Small intestine (tissue), 7 donors: ENCODE measurements at regions not wholly inside any gene's neighbourhood (a gene's known extent, or its start where the extent isn't known, plus 50 kb on each side); places are given as distances from the start of the nearest gene placed in this dataset.

Experiments
- DNase-seq, 2 donors: peaks; one replicate each; pipeline versions ENCODE4 v3.0.0 to v3.0.0-alpha.2; 2013
- FAIRE-seq: peaks from 2 replicates; lab custom pipeline; 2012; peaks lifted over from hg19 to GRCh38; lab: Jason Lieb, UNC
- H3K27ac ChIP-seq, 3 donors: one replicate each; pipeline ENCODE4 v1.5.1; 2013; ENCODE audit warnings: low read length in 2 of 3, mild to moderate bottlenecking in 2 of 3, control low read depth in 1 of 3, inconsistent platforms in 1 of 3, low read depth in 1 of 3, moderate library complexity in 1 of 3
- H3K27me3 ChIP-seq, 3 donors: one replicate each; pipeline ENCODE4 v1.6.1; 2013; ENCODE audit warnings: low read length in 3 of 3, inconsistent platforms in 1 of 3; ENCODE audit not compliant: control insufficient read depth in 3 of 3, insufficient read depth in 3 of 3
- H3K36me3 ChIP-seq, 3 donors: one replicate each; pipeline ENCODE4 v1.6.1; 2013; ENCODE audit warnings: low read length in 3 of 3, inconsistent platforms in 1 of 3, low read depth in 1 of 3, mild to moderate bottlenecking in 1 of 3, moderate library complexity in 1 of 3; ENCODE audit not compliant: control insufficient read depth in 3 of 3, insufficient read depth in 2 of 3
- H3K4me1 ChIP-seq, 3 donors: one replicate each; pipeline ENCODE4 v1.6.1; 2013; ENCODE audit warnings: low read length in 2 of 3, inconsistent platforms in 1 of 3, low read depth in 1 of 3, mild to moderate bottlenecking in 1 of 3, moderate library complexity in 1 of 3; ENCODE audit not compliant: control insufficient read depth in 3 of 3, insufficient read depth in 2 of 3
- H3K4me3 ChIP-seq, 3 donors: one replicate each; pipeline ENCODE4 v1.5.1; 2013; ENCODE audit warnings: low read length in 3 of 3, control low read depth in 1 of 3, inconsistent platforms in 1 of 3, low read depth in 1 of 3, mild to moderate bottlenecking in 1 of 3, moderate library complexity in 1 of 3
- H3K9me3 ChIP-seq, 2 donors: one replicate each; pipeline ENCODE4 v1.6.1; 2013; ENCODE audit warnings: low read depth in 1 of 2, low read length in 1 of 2; ENCODE audit not compliant: control insufficient read depth in 2 of 2, insufficient read depth in 1 of 2
- WGBS, 3 donors: extraction: QIAGEN DNeasy Blood & Tissue Kit; methylation state at CpG; one replicate each; pipeline ENCODE4 v1.1.7; 2013; 5-methylcytosine and 5-hydroxymethylcytosine counted together
- donor health status: healthy with polysubstance abuse.
- donor health status: control.
- donor health status: control.
- donor health status: Bipolar disorder and iron deficiency.
- donor health status: healthy.

DNA sequence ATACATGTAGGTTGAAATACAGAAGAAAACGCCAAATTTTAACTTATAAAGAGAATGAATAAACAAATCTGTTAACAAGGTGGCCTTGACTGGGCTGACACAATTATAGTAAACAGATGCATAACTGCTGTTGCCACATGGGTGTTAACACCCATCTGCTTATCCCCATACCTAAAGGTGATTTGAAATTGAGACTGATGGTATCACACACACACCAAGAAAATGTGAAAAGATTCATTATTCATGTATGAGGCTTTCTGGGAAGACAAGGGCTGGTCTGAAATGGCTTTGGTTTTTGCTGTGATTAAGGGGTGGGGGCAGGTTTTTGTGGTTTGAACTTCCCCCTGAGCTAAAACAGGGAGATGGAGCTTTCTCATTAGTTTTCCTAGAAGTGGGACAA lies 156.6 kb downstream of the SYT10 start:
- H3K4me3 ChIP-seq: no peak overlapping the region
- DNase-seq: no peak
- no peaks in the 10 kb centered on the region for H3K27me3 ChIP-seq
- 85 to 89% (median 88%) methylated on average over 1 of the region's 1 CpG for WGBS, 3 donors
- no peak for FAIRE-seq
- peaks cover 0 to 3% of the 10 kb centered on the region in 2 donors for H3K9me3 ChIP-seq
- no peak overlapping the region for H3K27ac ChIP-seq
- H3K36me3 ChIP-seq: no peaks in the 10 kb centered on the region
- no peaks in the 10 kb centered on the region for H3K4me1 ChIP-seq

DNA sequence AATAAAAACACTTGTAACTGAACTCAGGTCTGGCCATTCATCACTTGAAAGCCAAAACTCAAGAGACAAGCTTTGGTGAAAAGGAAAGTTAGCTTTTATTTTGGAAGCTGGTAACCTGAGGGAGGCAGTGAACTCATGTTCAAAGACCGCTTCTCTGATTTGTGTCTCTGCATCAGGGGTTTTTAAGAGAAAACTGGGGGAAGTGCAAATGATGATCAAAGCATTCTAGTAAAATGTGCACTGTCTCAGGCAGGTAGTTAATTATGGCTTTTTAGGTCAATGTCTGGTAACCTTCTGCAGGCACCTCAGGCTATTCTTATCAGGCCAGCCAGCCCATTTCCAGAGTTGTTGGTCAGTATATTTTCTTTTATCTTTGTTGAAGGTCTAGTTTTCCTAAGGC lies 162.2 kb downstream of the SYT10 start:
- FAIRE-seq (no peak), DNase-seq (no peak)
- 84 to 96% (median 88%) methylated on average over 1 of the region's 1 CpG for WGBS, 3 donors
- Histone ChIP-seq H3K4me1 (no peaks in the 10 kb centered on the region), H3K4me3 (no peak overlapping the region), H3K9me3 (peaks cover 0 to 11% of the 10 kb centered on the region in 2 donors), H3K27me3 (no peaks in the 10 kb centered on the region), H3K36me3 (no peaks in the 10 kb centered on the region), H3K27ac (no peak overlapping the region)

DNA sequence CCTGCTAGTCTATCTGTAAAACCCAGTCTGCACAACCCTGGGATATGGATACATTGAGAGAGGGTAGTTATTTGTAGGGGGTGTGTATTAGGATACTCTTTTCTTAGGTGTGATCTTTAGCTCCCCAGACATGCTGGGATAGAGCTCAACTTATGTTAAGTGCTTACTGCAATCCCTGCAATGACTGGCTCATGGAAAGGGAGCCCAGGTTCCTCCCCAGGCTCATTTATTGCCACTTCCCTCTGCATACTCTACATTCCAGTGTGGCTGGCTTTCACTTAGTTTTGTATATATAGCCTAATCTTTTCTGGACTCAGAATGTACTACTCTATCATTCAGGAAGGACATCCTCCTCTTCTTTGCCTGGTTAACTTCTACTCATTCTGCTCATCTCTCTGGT lies 172.0 kb downstream of the SYT10 start:
- DNase-seq (no peak), FAIRE-seq (no peak)
- no peaks in the 10 kb centered on the region for H3K36me3 ChIP-seq
- H3K9me3 ChIP-seq: no peaks in the 10 kb centered on the region
- H3K4me1 ChIP-seq: no peaks in the 10 kb centered on the region
- H3K4me3 ChIP-seq: no peak overlapping the region
- H3K27ac ChIP-seq: no peak overlapping the region
- no peaks in the 10 kb centered on the region for H3K27me3 ChIP-seq

DNA sequence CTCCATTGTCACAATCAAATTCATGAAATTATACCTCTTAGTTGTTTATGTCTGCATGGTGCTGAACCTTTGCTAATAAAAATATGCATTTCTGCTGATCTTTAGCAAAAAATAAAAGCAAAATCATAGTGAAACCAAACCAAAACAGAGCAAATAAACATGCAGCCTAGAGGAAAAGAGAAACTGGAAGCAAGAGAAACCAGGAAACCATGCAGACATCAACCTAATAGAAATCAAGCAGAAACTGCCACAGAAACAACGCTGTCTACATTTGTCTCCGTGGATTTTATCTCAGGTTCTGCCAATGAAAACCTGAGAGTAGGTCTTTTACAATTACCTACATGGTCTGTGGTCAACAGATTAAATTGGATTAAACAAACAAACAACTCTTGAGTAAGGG lies 173.7 kb downstream of the SYT10 start:
- WGBS, 3 donors: 19 to 56% (median 40%) methylated on average over 2 of the region's 2 CpGs
- no peak for FAIRE-seq
- Histone ChIP-seq H3K9me3 (no peaks in the 10 kb centered on the region), H3K27ac (no peak overlapping the region), H3K4me3 (no peak overlapping the region), H3K27me3 (no peaks in the 10 kb centered on the region), H3K4me1 (no peaks in the 10 kb centered on the region), H3K36me3 (no peaks in the 10 kb centered on the region)
- DNase-seq: no peak

DNA sequence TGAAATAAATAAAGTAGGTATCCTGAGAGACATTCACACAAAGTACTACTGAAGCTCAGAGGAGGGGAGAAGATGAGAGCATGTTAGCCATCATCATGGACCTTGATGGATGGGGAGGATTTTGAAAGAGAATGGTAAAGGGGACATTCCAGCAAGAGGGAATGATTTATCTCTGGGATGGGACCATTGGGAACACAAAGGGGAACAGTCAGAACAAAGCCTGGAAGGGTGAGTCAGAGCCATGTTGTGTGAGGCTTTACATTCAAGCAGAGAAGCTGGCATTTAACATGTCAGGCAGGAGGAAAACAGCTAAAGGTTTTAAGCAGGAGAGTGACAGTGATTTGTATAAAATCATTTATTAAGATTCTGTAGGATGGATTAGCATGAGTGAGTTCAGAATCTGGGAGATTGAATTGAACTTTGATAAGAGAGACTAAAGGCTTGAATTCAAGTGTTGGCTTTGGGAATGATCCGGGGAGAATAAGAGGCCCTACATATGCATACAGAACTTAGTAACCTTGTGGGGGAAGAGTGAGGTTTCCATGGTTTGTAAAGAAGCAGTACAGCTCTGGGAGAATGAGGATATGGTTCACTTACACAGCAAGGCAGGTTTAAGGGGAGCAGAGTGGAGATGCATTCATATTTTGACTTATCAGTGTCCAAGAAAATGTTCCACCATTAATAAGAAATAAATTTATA lies 174.4 kb downstream of the SYT10 start:
- no peaks in the 10 kb centered on the region for H3K36me3 ChIP-seq
- DNase-seq: no peak
- FAIRE-seq: no peak
- WGBS, 3 donors: 73 to 91% (median 83%) methylated on average over 1 of the region's 1 CpG
- no peaks in the 10 kb centered on the region for H3K4me1 ChIP-seq
- H3K27ac ChIP-seq: no peak overlapping the region
- no peaks in the 10 kb centered on the region for H3K27me3 ChIP-seq
- H3K9me3 ChIP-seq: no peaks in the 10 kb centered on the region
- no peak overlapping the region for H3K4me3 ChIP-seq

DNA sequence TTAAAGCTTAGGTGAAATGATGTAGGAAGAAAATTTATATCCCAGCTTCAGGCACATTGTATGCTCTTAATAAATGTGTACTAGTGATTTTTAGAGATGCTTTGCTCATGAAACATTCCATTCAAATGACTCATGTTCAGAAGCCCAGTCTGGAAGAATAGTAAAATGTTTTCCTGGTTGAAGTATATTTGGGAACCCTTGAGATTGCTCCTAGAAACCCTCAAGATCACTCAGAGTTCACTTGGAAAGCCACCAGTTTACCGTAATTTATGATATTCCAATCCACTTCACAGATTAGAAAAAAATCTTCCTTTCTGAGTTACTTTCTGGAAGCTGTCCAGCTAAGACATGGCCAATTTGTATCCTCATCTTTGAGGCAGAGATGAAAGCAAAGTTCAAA lies 186.4 kb downstream of the SYT10 start:
- H3K36me3 ChIP-seq: no peaks in the 10 kb centered on the region
- no peak overlapping the region for H3K27ac ChIP-seq
- no peaks in the 10 kb centered on the region for H3K4me1 ChIP-seq
- H3K4me3 ChIP-seq: no peak overlapping the region
- FAIRE-seq (no peak), DNase-seq (no peak)
- H3K27me3 ChIP-seq: no peaks in the 10 kb centered on the region
- 56 to 74% (median 73%) methylated on average over 1 of the region's 1 CpG for WGBS, 3 donors
- no peaks in the 10 kb centered on the region for H3K9me3 ChIP-seq

DNA sequence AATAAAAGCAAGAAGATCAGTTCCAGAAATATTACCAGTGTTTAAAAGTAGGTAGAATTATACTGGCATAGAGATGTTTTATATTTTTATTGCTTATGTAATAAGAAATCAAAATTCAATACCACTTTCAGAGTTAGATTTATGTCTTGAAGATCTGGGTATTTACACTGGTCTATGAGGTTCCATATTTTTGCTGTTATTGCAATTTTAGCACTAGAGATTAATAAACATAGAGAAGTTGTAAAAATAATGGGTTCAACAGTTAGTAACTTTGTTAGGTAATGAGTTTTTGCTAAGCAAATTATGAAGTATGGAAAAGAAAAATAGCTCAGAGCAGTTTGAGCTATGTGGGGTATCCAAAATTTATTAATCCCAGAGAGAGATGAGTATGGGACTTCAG lies 188.1 kb downstream of the SYT10 start:
- FAIRE-seq: no peak

DNA sequence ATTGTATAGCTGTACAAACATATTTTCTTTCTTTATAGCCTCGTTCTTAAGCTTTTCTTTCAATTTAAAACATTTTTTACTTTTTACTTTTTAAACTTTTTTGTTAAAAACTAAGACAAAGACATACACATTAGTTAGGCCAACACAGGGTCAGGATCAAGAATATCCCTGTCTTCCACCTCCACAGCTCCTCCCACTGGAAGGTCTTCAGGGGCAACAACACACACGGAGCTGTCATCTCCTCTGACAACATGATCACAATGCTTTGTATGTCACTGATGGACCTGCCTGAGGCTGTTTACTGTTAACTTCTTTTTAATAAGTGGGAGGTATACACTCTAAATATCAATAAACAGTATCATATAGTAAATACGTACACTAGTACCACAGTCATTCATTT lies 191.3 kb downstream of the SYT10 start:
- WGBS, 3 donors: 52 to 61% (median 58%) methylated on average over 3 of the region's 3 CpGs
- FAIRE-seq (no peak), DNase-seq (no peak)
- Histone ChIP-seq H3K27ac (no peak overlapping the region), H3K4me1 (no peaks in the 10 kb centered on the region), H3K36me3 (no peaks in the 10 kb centered on the region), H3K9me3 (no peaks in the 10 kb centered on the region), H3K27me3 (no peaks in the 10 kb centered on the region), H3K4me3 (no peak overlapping the region)

More for the DNA sequence above, 188.1 kb downstream of the SYT10 start:
- Histone ChIP-seq H3K4me1 (no peaks in the 10 kb centered on the region), H3K27me3 (no peaks in the 10 kb centered on the region), H3K27ac (no peak overlapping the region), H3K9me3 (no peaks in the 10 kb centered on the region), H3K36me3 (no peaks in the 10 kb centered on the region), H3K4me3 (no peak overlapping the region)
- DNase-seq: no peak

DNA sequence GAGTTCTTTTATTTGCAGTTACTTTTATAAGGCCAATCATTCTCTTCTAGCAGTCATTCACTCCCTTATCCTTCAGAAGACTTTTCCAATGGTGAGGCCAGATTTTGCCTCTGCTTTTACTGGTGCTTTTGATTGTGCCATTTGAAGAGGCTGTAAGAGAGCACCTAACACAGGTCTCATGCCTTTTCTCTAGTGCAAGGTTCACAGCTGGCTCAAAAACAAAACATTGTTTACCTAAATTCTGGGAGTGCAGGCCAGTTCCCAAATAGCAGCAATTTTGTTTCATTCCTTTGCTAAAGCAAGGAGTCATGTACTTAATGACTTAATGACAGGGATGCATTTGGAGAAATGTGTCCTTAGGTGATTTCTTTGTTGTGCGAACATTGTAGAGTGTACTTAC lies 192.0 kb downstream of the SYT10 start:
- FAIRE-seq: no peak
- H3K4me1 ChIP-seq: no peaks in the 10 kb centered on the region
- H3K9me3 ChIP-seq: no peaks in the 10 kb centered on the region
- no peaks in the 10 kb centered on the region for H3K36me3 ChIP-seq
- H3K4me3 ChIP-seq: no peak overlapping the region
- DNase-seq: no peak
- WGBS, 3 donors: 68 to 92% (median 81%) methylated on average over 1 of the region's 1 CpG
- no peak overlapping the region for H3K27ac ChIP-seq
- H3K27me3 ChIP-seq: no peaks in the 10 kb centered on the region
